HG03469 (cell line): ENCODE measurements at regions not wholly inside any gene's neighbourhood (a gene's known extent, or its start where the extent isn't known, plus 50 kb on each side); places are given as distances from the start of the nearest gene placed in this dataset.
"Not testable (repeated sequence)": the region's sequence is repeated elsewhere in the genome, so short reads cannot be mapped to it uniquely, and the experiment has no call there.

Experiments
- ATAC-seq: cut with Tn5 transposase; IDR thresholded peaks from one replicate; pipeline ENCODE4 v1.9.1; 2021; ENCODE audit warnings: mild to moderate bottlenecking, moderate library complexity, moderate number of reproducible peaks; ENCODE audit not compliant: unreplicated experiment

DNA sequence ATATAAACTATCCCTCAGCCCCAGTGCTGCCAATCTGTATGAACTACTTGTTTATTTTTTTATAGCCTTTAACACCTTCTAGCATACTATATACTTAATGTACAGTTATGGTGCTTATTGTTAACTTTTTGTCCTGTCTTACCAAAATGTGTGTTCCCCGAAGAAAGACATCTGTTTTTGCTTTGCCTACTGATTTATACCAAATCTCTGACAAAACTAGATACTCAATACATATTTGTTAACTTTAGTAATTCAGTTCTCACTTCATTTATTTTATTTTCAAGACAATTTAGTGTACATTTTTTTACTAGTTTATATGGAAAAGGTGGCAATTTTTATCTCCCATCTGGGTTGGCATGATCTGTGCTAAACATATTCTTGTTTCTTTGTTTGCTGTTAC lies 824.3 kb upstream of the ATXN8OS start:
- ATAC-seq, result no peak

DNA sequence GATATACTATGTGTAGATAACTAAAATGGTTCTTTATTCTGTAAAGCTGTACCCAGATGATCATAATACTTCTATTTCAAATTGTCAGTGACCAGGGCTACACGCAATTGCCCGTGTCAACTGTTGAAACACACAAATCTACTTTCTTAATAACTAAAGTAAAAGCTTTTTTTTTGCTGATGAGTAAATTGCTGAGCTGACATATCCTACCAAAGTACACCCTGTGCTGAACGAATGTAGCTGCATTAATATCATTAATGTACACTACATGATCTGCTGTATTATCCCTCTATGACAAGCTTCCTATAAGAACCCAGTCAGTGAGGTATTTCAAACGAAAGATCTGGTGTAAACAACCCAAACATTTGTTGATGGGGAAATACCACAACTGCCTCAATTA lies 827.2 kb upstream of the ATXN8OS start:
- no peak for ATAC-seq

DNA sequence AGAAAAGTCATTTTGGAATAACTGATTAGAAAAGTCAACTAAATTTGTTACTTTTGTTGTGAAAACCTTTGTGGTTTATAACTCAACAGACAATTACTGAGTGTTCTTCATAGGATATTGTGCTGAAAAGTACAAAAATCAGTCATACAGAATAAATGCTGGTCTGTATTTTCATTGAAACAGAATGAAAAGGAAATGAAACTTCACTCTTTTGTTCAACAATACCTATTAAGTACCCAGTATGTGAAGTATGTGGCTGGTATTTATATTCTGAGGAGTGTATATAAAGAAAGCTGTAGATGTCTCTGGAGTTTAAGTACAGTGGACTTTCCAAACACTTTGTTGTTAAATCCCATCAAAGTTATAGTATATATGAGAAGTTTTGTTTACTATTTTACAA lies 828.4 kb upstream of the ATXN8OS start:
- ATAC-seq, result no peak

DNA sequence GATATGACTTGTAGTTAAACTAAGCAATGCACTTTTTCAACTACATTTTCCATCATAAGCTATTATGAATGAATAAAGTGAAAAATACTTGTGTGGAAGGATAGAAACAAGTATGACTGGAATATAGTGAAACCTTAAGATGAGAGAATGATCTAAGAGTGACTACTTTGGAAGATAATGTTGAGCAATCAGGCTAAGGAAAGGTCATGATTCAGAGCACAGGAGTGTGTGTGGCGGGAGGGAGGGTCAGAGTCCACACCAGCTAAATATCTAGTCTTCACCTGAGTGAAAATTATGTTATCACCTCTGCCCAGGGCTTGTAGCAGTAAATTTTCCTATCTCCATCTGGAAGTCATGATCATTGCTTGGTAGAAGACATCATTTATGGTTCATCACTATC lies 833.4 kb upstream of the ATXN8OS start:
- no peak for ATAC-seq

DNA sequence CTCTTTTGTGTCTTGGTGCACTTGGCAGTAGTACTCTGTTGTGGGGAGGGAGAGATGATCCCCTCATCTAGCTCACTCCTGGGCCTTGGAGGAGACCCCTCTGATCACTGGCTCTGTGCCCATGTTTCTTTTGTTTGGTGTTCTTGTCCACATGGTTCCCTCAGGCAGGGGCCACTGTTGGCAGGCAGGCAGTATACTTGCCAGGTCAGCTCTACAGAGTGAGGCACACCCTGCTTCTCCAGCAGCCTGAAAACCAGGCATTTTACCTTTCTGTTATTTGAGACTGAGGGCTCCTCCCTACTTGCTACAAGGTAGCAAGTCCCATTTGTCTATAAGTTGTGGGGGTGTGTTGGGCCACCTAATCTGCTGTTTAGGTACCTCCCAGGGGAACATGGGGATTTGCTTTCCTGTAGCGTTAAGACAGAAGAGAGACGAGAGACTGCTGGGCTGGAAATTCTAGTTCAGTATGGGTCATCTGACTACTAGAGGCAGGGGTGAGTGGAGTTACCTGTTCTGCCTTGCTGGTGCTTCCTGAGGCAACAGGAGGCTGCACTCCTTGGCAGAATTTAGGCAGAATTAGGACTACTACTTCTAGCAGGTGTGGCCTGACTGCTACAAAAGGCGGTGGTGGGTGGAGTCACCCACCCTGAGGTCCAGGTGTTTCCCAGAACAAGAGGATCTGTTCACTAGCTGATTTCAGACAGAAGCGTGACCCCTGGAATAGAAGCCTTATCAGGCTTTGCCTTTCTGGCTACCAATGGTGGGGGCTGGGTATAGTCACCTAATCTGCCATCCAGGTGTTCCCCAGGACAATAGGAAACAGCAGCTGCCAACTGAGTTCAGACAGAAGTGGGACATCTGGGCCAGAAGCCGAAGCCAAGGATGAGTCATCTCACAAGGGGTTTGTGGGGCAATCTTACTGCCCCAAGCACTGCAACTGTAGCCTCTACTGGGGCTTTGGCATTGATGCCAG lies 843.0 kb upstream of the ATXN8OS start:
- no peak for ATAC-seq

DNA sequence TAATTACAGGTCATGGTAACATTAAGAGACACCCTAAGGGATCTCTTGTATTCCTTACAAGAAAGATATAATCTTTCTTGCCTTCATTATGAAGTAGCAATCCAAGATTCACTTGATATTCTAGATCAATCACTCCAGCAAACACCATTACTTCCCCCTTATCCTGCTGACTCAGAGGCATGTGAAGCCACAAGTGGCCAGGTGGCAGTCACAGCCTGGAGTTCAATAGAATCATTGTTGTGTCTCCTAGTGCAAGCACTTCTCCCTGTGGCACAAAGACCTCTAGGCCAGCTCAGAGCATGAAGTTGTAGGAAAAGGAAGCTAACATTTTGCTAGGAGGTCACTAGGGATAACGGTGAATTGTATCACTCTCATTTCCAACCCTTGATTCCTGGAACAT lies 864.3 kb upstream of the ATXN8OS start:
- ATAC-seq, result no peak

DNA sequence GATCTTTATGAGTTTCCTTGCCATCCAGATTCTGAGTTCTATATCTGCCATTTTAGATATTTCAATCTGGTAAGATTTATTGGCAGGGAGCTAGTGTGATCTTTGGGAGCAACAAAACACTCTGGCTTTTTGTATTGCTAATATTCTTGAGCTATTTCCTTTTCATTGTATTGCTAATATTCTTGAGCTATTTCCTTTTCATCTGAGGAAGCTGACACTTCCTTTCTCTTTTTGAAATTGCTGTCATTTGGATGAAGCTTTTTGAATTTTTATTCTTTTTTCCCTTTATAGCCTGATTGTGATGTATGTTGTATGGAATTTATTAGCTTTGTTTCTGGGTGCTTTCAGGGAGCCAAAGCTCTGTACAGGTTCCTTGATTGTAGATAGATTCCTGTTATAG lies 873.5 kb upstream of the ATXN8OS start:
- ATAC-seq, result no peak

DNA sequence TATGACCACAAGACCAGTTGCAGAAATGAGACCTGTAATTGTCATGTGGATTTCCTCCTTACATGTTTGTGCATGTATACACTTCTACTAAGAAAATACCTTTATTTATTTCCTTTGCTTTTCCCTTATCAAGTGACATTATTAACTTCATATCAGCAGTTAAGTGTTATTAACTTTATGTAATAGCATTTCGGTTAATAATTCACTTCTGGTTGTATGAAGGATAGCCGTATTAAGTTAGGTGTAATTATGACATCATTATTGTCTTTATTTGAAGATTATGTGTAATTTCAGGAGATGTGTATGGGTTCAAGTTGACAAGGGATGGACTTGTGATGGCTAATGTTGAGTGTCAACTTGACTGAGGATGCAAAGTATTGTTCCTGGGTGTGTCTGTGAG lies 881.2 kb upstream of the ATXN8OS start:
- ATAC-seq, result no peak

DNA sequence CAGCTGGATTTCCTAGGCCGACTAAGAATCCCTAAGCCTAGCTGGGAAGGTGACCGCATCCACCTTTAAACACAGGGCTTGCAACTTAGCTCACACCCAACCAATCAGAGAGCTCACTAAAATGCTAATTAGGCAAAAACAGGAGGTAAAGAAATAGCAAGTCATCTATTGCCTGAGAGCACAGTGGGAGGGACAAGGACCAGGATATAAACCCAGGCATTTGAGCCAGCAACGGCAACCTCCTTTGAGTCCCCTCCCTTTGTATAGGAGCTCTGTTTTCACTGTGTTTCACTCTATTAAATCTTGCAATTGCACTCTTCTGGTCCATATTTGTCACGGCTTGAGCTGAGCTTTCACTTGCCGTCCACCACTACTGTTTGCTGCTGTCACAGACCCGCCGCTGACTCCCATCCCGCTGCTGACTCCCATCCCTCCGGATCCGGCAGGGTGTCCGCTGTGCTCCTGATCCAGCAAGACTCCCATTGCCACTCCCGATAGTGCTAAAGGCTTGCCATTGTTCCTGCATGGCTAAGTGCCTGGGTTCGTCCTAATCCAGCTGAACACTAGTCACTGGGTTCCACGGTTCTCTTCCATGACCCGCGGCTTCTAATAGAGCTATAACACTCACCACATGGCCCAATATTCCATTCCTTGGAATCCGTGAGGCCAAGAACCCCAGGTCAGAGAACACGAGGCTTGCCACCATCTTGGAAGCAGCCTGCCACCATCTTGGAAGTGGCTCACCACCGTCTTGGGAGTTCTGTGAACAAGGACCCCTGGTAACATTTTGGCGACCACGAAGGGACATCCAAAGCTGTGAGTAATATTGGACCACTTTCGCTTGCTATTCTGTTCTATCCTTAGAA lies 885.8 kb upstream of the ATXN8OS start:
- ATAC-seq, result not testable (repeated sequence)

DNA sequence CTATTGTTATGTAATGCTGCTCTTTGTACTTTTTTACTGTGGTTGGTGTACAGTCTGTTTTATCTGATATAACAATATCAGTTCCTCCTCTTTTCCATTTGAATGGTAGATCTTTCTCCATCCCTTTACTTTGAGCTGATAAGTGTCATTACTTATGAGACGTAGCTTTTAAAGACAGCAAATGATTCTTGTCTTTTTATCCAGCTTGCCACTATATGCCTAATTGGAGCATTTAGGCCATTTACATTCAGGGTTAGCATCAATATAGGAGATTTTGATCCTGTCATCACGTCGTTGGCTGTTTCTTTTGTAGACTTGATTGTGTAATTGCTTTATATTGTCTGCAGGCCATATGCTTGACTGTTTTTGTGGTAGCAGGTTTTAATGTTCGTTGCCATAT lies 894.2 kb upstream of the ATXN8OS start:
- ATAC-seq, result no peak

DNA sequence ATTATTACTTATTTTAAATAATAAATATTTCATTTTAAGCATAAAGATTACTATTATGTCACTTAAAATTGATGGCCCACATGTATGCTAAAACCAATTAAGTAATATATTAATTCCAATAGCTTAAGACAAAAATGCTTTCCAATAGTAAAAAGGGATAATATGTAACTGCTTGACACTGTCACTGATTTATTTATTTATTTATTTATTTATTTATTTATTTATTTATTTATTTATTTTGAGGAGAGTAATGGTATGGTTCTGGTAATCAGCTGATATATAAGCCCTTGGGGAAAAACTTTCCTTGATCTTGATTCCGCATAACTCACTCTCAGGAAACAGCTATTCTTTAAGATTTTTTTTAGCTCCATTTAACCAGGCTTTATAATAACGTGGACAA lies 903.0 kb upstream of the ATXN8OS start:
- ATAC-seq, result no peak

DNA sequence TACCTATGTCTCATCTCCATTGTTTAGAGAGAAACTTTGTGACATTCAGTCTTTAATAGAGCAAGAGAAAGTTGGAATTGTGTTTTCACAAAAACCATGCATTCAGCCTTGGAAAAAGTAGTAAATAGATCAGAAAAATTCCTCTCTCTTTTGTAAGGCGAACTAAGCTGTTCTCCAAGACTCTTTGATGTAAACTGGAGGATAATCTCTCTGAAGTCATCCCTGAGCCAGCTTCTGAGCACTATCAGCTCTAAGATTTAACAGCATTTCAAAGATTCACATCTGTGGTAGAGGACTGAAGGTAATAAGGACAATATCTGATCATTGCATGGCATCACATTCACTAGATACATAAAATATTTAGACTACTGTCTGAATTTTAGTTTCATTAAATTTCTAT lies 904.6 kb upstream of the ATXN8OS start:
- ATAC-seq, result no peak

DNA sequence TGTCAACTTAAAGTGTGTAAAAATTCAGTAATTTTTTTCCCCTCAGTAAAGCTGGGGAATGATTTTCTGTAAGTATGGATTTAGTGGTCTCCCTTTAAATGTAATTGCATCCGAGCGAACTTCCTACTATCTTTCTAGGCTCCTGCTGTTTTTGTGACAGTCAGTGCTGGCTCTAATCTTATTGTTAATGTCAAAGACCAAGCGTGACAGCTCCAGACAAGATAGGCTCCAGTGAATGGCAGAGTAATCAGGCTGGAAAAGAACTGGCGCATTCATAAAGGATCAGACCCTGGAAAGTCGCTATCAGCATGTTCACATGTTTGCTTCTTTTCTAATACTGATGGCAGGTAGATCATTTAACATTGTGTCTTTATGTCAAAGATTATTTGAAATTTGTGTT lies 908.0 kb upstream of the ATXN8OS start:
- no peak for ATAC-seq

DNA sequence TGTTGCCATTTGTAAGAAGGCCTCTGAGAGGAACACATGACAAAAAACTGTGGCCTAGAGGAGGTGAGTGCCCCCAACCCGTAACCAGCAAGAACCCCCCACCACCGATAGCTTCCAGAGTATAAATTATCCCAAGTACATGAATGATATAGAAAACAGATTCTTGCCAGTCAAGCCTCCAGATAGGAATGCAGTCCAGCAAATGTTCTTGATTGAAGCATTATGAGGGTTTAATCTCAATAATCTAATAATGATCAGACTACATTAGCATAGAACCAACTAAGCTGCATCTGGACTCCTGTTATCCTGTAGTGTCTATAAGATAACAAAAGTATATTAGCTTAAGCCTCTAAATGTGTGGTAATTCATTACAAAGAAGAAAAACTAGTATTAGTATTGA lies 908.9 kb upstream of the ATXN8OS start:
- ATAC-seq, result no peak

DNA sequence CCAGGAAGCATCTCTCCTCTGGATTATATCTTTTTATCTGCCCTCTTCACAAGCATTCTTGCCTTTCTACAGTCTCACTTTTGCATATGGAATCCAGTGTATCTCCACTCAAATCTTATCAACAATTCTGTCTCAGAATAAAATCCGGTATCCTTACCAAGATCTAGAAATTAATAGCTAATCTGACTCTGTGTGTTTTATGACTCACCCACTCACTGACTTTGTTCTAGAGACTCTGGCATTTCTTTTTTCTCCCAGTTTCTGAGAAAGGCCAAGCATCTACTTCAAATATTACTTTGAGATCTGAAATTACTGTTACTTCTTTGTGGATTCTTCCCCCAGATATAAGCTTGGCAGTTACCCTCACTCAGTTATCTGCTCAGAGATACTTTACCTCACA lies 913.5 kb upstream of the ATXN8OS start:
- no peak for ATAC-seq

DNA sequence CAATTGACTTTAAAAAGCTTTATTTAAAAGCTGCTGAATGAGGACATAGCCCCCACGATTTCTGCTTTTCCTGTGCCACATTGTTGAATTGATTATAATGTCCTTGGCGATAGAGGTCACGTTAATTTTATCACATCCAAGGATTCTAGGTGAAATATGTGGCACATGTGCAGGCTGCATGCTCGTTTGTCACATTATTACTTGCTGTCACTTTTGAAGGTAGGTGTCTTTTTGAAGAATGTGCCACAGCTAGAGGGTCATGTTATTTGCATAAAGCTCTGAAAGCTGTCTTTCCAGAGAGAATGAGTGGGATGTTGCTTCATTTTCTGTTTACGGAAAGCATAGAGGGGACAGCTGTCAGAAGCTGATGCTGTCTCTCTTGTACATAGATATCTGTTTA lies 927.6 kb upstream of the ATXN8OS start:
- ATAC-seq, result no peak

DNA sequence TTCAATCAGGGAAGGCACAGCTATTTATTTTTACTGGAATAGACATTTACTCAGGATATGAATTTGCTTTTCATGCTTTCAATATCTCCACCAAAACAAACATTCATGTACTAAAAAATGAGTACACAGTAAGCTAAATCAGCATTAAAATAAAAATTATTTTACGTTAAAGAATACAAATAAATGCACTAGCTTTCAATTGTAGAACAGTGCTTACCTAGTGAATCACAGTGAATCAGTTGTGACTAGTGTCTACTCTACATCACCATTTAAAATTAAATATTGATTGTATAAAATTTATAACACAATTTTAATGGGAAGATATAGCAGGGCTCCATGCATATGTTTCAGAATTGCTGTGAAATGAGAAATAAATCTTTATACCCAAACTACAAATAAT lies 929.6 kb upstream of the ATXN8OS start:
- ATAC-seq, result no peak

DNA sequence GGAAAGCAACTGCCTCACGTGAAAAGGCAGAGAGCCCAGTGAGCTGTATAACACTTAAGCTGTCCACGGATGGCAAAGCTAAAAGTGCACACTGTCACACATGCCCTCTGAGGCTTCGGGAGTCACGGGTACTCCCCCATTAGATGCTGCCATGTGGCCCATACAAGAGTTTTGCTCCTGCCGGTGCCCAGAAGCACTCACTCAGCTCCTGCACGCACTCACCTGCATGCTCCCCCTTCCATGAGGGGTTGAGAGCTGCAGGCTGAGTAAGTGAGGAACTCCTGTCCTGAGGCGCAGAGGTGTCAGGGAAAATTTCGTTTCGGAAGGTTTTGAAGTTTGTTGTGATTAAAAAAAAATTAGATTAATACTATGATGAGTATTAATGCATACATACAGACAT lies 939.2 kb upstream of the ATXN8OS start:
- ATAC-seq, result no peak

DNA sequence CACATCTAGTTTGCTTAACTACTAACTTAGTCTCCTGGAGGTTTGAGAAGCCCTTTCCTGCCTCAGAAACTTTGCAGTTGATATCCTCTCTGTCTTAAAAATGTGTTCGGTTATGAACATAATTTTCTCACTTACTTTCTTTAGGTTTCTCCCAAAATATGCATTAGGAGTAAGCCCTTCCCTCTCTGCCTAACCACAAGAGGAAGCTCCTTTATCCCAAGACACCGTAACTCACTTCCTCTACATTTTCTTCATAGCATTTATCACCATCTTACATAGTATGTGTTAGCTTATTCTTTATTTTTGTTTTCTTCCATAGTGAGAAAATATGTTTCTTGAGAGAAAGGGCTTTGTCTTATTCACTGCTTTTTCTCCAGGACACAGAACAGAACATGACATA lies 952.5 kb upstream of the ATXN8OS start:
- ATAC-seq, result no peak

DNA sequence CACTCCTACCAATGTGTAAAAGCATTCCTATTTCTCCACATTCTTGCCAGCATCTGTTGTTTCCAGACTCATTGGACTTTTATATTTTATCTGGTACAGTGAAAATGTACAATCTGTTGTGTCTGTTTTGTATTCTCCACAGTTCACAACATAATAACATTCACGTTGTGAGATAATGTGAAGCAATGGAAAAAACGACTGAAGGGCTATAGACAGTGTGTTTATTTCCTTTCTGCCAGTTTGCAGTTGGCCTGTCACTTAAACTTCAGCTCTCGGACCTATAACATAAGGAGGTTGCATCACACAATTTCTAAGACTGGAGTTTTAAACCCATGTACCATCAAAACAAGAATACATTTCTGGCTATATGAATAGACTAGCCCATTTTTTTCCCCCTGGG lies 965.5 kb upstream of the ATXN8OS start:
- no peak for ATAC-seq

DNA sequence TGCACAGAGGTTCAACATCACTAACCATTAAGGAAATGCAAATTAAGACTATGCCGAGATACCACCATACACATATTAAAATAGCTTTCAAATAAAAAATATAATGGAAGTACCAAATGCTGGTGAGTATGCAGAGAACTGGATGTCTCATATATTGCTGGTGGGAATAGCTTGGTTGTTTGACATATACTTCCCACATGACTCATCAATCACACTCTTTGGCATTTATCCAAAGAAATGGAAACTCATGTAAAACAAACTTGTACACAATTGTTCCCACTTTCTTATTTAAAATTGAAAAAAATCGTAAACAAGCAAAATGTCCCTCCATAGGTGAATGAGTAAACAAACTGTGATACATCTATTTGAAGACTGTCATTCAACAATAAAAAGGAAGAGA lies 982.6 kb upstream of the ATXN8OS start:
- no peak for ATAC-seq
